Panc1 (cell line): ENCODE measurements at regions not wholly inside any gene's neighbourhood (a gene's known extent, or its start where the extent isn't known, plus 50 kb on each side); places are given as distances from the start of the nearest gene placed in this dataset.

ENCODE experiments used
- CTCF ChIP-seq: fragments of 450-650 bp; IDR thresholded peaks from 2 replicates; pipeline ENCODE4 v1.5.1; 2017; ENCODE audit warnings: mild to moderate bottlenecking
- SIN3A ChIP-seq: IDR thresholded peaks from 2 replicates; pipeline ENCODE4 v1.6.1; 2012; ENCODE audit warnings: low read depth, mild to moderate bottlenecking, low read length, moderate library complexity, borderline replicate concordance; ENCODE audit not compliant: insufficient read depth

DNA sequence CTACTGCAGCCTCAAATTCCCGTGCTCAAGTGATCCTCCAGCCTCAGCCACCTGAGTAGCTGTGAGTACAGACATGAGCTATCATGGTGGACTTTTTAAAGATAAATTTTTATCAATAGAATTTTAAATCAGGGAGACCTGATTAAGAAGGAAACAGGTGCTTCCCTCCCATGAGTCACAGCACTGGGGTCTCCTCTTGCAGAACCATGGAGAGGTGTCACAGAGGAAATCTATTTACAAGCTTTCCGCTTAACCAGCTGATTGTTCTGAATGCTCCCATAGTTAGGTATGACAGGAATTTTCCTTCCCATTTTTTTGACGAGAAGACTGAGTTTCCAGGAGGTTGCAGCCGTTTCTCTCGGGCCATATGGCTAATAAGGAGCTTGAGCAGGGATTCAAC lies 516.1 kb downstream of the MIAT start:
- TF ChIP-seq CTCF (no peak), SIN3A (no peak)
